ENCODE measurements at regions not wholly inside any gene's neighbourhood (a gene's known extent, or its start where the extent isn't known, plus 50 kb on each side); places are given as distances from the start of the nearest gene placed in this dataset.

- H3K4me3 ChIP-seq (ENCODE audit: low read length) = no peak overlapping the region
Measured at GRCh38 chr11:131043251-131043650, 127.0 kb upstream of the SNX19 start.

GRCh38 chr11:131044851-131045250, 128.6 kb upstream of the SNX19 start:
- DNase-seq (ENCODE audit: low read depth) = no peak
- no peak overlapping the region for H3K4me3 ChIP-seq (ENCODE audit: low read length)
- TF ChIP-seq CTCF (IDR thresholded peaks at IDR 0.05; ENCODE audit: insufficient read depth, low read depth, low read length, missing control alignments) = no peak

More at GRCh38 chr11:131043251-131043650, 127.0 kb upstream of the SNX19 start:
- no peak for TF ChIP-seq CTCF (IDR thresholded peaks at IDR 0.05; ENCODE audit: insufficient read depth, low read depth, low read length, missing control alignments)
- no peak for DNase-seq (ENCODE audit: low read depth)

GRCh38 chr11:131052367-131052766, 136.1 kb upstream of the SNX19 start:
- no peak overlapping the region for H3K4me3 ChIP-seq (ENCODE audit: low read length)
- no peak for DNase-seq (ENCODE audit: low read depth)
- TF ChIP-seq CTCF (IDR thresholded peaks at IDR 0.05; ENCODE audit: insufficient read depth, low read depth, low read length, missing control alignments) = no peak

- no peak overlapping the region for H3K4me3 ChIP-seq (ENCODE audit: low read length)
- no peak for DNase-seq (ENCODE audit: low read depth)
- no peak for TF ChIP-seq CTCF (IDR thresholded peaks at IDR 0.05; ENCODE audit: insufficient read depth, low read depth, low read length, missing control alignments)
Measured at GRCh38 chr11:131056036-131056435, 139.8 kb upstream of the SNX19 start.

DNA sequence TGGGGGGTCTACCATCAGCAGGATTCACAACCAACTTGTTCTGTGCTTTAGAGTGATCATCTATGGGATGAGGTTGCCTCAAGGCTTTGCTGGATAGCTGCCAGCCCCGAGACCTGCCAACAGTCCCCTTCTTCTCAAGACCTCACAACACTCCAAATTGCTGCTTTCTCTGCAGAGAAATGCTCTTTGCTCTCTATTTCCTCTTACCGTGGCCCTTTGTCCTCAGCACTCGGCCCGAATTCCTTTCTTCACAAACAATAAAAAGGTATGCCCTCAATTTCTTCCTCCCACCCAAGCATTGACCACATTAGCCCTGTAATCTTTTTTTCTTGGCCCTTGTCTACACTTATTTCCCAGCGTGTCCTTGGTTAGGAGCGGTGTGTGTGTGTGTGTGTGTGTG, 147.4 kb upstream of the SNX19 start:
- DNase-seq (ENCODE audit: low read depth) = no peak
- H3K4me3 ChIP-seq (ENCODE audit: low read length) = no peak overlapping the region
- TF ChIP-seq CTCF (IDR thresholded peaks at IDR 0.05; ENCODE audit: insufficient read depth, low read depth, low read length, missing control alignments) = no peak

GRCh38 chr11:131064373-131064991, 148.2 kb upstream of the SNX19 start:
- no peak overlapping the region for H3K4me3 ChIP-seq (ENCODE audit: low read length)
- peak; percentile 71 for DNase-seq (ENCODE audit: low read depth)
- peak; percentile 94 for TF ChIP-seq CTCF (IDR thresholded peaks at IDR 0.05; ENCODE audit: insufficient read depth, low read depth, low read length, missing control alignments)
